Activated CD8-positive, alpha-beta memory T cell treated with anti-CD3 and anti-CD28 coated beads for 1 hour (primary cell): ENCODE measurements at regions not wholly inside any gene's neighbourhood (a gene's known extent, or its start where the extent isn't known, plus 50 kb on each side); places are given as distances from the start of the nearest gene placed in this dataset.
"Not testable (repeated sequence)": the region's sequence is repeated elsewhere in the genome, so short reads cannot be mapped to it uniquely, and the experiment has no call there.

ENCODE experiments used
- DNase-seq, 2 donors: peaks; one replicate each; pipeline ENCODE4 v3.0.0-alpha.2; 2020; ENCODE audit warnings: low read depth in 1 of 2; ENCODE audit errors: extremely low read depth in 1 of 2

DNA sequence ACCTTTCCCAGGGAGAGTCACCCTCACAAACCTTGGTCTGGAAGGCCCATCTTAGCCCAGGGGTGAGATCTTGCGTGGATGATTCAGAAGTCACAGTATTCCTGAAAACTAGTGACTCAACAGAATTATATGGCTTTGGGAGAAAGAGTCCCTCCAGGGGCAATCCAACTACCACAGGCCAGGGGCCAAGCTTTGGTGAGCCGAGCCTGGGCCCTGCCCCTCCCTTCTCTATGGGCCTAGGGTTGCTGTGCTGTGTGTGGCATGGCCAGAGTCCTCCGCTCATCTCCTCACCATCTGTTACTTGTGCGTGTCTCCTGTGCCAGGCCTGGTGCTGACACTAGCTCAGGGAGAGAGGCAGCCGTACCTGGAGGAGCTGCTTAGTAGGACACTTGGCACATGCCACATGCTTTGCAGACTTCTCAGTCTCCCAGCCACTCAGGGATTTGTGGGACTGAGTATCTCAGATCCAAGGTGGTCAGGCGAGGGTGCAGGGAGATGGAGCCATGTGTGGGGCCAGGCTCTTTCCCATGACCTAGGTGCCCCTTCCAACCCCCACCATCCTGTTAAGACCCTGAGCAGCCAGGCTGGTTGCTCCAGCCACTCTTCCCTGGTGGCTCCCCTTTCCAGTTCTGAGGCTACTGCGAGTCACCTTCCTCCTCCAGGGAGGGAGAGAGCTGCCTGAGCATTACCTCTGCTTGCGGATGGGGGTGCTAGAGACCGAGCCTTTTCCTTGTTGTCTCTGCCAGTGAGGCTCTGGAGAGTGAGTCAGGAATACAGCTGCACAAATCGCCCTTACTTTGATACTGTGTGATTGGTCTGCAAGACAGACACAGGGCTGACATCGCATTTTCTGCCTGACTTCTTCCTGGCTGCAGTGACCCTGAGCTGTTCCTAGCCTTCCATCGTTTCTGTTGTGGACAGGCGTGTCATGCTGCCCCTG, 94.1 kb downstream of the SLC25A47 start:
- no peak for DNase-seq

DNA sequence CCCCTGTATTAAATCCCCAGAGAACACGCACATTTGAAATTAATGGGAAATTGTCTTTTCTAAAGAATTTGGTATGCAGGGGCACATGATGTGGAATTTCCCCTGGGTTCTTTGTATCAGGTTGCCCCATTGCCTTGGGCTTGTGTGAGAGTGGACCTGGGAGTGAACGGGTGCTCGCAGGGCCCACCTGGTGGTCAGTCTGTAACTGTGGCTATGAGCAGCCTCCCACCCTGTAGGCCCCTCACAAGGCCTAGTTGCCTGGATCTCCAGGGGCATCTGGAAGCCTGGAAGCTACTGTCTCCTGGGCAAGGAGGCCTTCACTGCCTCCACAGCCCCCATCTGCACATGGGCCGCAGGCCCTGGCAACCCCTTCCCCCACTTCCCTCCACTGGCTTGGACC, 96.7 kb downstream of the SLC25A47 start:
- no peak for DNase-seq

- DNase-seq, result no peak
These were observed 98.8 kb downstream of the SLC25A47 start for GRCh38 chr14:100421756-100422470.

DNA sequence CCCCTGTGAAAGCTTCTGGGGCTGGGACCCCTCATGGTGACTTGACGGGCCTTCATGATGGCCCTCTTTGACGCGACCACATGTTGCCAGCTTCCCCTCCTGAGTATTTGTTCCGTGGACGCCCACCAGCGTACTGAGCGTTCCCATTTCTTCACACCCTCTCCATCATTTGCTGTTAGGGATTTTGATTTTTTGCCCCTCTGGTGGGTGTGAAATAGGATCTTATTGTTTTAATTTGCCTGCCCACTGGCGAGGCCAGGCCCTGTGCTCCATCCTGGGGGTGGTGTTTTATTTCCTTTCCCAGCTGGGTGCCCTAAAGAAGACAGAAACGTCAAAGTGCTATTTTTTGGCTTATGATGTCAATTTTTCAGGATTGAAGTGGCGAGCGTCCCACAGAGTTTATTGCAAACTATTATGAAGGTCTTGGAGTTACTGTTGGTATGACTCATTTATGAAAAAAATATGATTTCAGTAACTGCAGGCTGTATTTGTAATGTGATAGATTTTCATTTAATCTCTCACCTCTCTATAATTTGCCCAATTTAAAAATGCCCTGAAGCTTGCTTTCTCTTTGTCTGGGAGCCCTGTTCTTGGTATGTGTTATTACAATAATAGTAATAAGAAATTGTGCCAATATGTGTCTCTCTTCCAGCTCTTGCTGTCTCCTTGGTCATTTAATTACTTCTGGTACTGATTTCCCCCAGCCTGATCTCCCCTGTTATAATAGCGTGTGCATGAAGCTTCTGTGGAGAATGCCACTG, 99.6 kb downstream of the SLC25A47 start:
- no peak for DNase-seq

DNA sequence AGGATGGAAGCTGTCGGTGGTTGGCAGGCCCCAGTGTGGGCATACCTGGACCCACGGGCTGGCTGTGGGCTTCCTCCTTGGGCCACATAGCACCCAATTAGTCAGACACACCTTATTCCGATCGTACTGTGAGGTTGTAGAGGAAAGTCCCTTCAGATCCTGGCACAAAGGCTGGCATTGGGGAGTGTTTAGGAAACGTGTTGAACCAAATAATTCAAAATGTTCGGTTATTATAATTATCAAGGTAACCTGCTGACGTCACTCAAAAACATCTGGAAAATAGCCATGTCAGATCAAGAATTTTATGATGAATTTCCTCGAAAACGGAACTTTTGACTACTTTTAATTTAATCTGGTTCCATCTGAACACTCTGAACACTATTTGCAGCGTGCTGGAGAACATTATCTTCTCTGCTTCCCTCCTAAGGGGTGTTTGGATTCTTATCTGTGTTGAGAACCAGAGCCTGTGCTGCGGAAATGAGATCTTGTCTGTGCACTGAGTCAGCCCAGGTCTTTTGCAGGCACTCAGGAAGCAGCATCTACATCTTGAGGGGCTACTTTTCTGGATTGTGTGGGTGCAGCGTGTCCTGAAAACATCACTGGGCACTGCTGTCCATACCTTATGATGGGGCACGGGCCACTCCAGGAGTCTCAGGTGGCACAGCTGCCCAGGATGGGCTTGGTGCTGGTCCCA, 100.3 kb downstream of the SLC25A47 start:
- DNase-seq, result no peak

DNA sequence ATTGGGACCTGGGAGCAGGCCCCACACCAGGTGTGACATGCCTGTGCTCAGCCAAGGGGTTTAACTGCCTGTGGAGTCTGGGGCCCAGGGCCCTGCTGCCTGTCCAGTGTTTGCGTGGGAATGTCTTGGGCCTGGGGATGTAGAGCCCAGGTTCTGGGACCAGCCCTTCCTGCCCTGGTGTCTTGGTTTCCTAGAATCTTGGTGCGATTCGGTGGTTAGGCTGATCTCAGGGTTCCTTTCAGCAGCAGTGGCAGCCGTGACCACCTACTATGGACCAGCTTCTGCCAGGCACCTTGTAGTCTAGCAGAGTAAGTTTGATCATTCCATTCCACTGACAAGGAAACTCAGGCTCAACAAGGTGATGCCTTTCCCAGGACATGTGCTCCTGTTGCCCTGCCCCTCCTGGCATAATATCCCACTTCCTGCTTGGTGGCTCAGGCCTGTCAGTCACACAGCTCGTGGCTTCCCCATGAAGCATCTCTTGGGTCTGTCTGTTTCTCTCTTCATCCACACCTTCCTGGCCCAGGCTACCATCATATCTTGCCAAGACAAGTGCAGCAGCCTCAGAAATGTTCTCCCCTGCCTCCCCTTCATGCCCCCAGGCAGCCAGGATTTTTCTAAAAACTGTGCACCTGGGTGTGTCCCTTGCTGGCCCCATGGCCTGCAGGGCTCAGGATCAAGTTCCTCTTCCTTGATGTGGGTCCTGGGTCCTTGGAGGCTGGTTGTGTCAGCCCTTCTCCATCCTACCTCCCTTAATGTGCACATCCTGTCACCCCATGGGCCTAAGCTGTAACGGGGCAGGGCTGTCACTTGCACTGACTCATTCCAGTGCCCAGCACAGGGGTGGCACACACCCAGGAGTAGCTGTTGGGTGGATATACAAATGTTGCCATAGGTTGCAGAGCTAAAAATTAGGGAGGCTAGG, 101.6 kb downstream of the SLC25A47 start:
- DNase-seq, result no peak

DNA sequence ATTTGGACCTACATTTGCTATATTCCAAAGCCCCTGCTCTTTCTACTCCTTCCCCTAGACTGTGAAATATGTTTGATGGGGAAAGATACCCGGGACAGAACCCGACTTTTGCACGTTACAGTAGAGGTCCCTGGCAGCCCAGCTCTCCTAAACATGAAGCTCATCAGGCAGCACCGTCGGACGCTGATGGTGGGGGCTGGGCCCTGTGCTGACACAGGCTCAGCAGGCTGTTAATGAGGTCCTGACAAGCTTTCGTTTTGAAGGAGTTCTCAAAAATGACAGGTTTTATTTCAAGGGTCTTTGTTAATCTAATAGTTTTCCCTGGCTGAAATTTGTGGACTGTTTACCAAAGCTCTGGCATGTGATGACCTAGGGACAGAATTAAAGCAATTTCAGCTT, 102.3 kb downstream of the SLC25A47 start:
- DNase-seq, result no peak

- DNase-seq, result no peak
These were observed 103.2 kb downstream of the SLC25A47 start for GRCh38 chr14:100426314-100426713.

DNA sequence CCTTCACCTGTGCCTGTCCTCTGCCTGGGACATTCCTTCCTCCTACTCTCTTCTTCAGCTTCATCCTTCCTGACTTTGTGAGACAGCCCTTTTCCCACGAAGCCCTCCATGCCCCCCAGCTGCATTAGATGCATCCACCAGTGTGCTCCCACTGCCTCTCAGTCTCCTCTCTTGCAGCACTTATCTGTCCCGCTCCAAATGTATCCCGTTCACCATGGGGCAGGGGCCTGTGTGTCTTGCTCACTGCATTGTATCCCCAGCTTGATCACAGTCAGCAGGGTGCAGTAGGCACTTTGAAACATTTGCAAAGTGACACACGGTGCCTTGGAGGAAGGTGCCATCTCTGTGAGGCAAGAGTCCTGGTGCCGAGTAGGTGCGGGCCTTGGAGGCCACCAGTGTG, 104.0 kb downstream of the SLC25A47 start:
- no peak for DNase-seq

GRCh38 chr14:100428727-100429126, 105.6 kb downstream of the SLC25A47 start:
- DNase-seq, result no peak

DNA sequence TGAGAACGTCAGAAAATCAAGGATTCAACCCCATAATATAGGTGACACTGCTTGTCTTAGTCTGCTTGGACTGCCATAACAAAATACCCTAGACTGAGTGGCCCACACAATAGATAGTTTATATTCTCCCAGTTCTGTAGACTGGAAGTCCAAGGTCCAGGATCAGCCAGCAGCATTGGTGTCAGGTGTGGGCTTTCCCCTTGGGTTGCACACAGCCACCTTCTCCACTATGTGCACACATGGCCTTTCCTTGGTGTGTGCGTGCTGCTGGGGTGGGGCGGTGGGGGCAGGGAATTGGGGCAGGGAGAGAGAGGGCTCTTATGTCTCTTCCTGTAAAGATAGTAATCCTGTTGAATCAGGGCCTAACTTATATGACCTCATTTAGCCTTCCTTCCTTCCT, 106.4 kb downstream of the SLC25A47 start:
- no peak for DNase-seq

DNA sequence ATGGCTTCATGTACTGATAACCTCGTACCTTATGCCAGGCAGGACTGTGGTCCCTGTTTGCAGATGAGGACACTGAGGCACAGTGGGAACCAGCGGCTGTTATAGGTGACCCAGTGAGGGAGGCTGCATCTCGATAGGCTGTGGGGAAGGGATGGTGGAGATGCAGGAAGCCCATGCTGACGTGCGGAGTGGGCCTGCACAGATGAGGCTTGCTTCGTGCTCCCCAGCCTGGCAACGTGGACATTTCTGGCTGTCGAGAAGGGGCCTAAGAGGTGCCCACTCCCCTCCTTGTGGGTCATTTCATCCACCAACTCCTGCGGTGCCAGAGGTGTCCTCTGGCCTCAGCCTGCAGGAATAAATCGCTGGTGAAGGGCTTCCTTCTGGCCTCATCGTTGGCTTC, 107.4 kb downstream of the SLC25A47 start:
- DNase-seq, result no peak

- not testable (repeated sequence) for DNase-seq
These were observed 108.3 kb downstream of the SLC25A47 start for GRCh38 chr14:100431461-100431860.

- no peak for DNase-seq
These were observed 109.7 kb downstream of the SLC25A47 start for GRCh38 chr14:100432652-100433427.

DNA sequence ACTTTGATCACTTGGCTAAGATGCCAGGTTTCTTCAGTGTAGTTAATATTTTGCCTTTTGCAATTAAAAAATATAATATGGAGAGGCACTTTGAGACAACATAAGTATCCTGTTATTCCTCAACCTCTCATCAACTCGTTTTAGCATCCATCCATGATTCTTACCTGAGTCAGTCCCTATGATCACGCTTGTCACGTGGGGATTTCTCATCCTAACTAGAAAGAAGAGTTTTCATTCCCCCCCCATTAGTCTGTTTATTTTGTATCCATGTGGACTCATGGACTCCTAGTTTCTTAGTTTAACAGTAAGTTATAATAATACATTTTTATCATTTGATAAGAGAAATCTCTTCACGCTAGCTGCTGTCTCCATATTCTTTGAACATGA, 110.3 kb downstream of the SLC25A47 start:
- no peak for DNase-seq

DNA sequence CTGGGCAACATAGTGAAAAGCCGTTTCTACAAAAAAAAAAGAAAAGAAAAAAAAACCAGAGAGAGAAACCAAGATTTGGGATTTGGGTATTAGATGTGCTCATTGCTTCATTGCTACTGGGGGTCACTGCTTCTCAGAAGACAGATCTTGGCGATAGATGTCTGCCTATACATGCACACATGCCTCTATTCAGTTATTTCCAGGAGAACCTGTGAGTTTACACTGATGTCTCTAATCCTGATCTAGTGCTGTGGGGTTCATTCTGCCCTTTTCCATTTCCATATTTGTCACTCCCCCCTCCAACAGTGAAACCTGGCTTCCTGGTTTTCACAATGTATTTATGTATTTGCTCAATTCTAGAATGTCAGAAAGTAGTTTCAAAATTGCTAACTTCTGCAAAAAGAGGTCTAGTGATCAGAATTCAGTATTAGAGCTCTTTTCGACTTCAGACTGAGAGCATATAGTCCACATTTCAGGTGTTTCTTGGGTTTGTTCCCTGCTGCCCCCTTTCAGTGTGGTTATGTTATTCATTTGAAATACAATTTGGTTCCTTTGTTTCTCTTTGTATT, 111.0 kb downstream of the SLC25A47 start:
- DNase-seq, result no peak

GRCh38 chr14:100434911-100435438, 111.8 kb downstream of the SLC25A47 start:
- DNase-seq, result no peak

DNA sequence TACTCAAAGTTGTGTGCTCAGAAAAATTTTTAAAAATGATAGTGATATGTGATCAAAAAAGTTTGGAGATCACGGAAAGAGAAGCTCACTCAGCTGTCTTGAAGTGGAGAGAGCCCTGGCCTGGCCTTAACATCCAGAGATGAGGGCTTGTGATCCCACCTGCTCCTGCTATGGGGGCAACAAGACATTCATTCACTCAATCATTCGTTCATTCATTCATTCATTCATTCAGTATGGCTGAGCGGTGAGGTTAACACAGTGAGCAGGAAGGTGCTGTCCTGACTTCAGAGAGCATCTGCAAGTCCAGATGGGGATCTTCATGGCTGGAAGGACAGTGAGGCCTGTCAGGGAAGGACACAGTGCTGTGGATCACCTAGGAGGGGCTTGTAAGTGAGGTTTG, 112.3 kb downstream of the SLC25A47 start:
- no peak for DNase-seq
